GM19452 (cell line): ENCODE measurements at regions not wholly inside any gene's neighbourhood (a gene's known extent, or its start where the extent isn't known, plus 50 kb on each side); places are given as distances from the start of the nearest gene placed in this dataset.
"Not testable (repeated sequence)": the region's sequence is repeated elsewhere in the genome, so short reads cannot be mapped to it uniquely, and the experiment has no call there.

ENCODE experiments used
- ATAC-seq: cut with Tn5 transposase; IDR thresholded peaks from one replicate; pipeline ENCODE4 v1.9.1; 2021; ENCODE audit not compliant: unreplicated experiment

DNA sequence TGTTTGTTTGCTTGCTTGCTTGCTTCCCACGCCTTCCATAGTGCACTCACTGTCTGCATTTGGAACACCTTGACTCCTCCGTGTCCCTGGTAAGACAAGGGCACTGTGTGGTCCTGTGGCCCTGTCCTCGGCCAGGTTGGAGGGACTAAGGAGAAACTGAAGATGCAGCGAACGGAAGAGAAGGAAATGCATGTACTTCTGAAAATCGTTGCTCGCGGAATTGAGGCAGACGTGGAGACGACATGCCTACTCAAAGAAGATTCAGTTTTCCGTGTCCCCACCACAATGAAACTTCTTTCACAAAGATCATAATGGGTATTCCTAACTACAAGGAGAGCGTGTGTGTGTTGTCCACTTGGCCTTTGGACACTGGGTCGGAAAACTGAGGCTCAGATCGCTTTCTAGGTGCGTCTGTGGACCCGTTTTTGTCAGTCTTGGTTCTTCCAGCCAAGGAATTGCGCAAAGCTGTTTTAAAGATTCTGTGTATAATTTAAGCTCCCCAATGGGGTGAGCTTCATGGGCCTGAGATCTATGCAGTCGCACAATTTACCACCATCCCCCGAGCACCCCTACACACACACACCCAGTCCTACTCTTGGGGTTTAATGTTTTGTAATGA, 120.4 kb upstream of the ZNF184 start:
- ATAC-seq = no peak

GRCh38 chr6:27592481-27593199, 119.7 kb upstream of the ZNF184 start:
- ATAC-seq = peak; percentile 91

GRCh38 chr6:27591699-27592480, 119.0 kb upstream of the ZNF184 start:
- no peak for ATAC-seq

DNA sequence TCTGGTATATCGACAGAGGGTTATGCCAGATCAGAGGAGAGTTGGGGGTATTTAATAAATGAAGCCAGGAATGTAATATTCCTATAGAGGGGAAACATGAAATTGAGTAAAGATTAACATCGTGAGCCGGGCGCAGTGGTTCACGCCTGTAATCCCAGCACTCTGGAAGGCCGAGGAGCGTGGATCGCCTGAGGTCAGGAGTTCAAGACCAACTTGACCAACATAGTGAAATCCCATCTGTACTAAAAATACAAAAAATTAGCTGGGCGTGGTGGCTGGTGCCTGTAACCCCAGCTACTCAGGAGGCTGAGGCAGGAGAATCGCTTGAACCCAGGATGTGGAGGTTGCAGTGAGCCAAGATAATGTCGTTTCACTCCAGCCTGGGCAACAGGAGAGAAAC, 112.4 kb upstream of the ZNF184 start:
- not testable (repeated sequence) for ATAC-seq

GRCh38 chr6:27584326-27584725, 111.4 kb upstream of the ZNF184 start:
- no peak for ATAC-seq

DNA sequence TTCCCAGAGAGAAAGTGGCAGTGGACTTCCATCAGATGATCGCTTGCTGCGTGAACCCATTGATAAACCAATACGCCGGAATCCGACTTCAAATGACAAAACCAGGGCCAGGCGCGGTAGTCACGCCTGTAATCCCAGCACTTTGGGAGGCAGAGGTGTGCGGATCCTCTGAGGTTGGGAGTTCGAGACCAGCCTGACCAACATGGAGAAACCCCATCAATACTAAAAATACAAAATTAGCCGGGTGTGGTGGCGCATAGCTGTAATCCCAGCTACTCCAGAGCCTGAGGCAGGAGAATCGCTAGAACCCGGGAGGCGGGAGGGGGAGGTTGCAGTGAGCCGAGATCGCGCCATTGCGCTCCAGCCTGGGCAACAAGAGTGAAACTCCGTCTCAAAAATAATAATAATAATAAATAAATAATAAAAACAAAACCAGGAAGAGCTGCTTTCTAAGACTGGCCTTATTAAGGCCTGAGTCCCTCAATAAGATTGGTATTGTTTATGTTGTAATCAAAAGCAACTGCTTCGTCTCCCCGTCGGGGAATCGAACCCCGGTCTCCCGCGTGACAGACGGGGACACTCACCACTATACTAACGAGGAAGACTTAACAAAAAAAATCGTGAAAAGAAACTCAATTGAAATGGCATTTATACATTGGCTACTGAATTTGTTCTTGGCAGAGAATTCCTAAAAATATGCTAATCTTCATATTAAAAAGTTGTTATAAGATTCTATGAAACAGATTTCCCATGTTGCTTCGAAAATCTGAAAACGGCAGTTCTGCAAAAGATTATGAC, 110.2 kb upstream of the ZNF184 start:
- no peak for ATAC-seq

- no peak for ATAC-seq
Observed at GRCh38 chr6:27579973-27580372, 107.1 kb upstream of the ZNF184 start.

DNA sequence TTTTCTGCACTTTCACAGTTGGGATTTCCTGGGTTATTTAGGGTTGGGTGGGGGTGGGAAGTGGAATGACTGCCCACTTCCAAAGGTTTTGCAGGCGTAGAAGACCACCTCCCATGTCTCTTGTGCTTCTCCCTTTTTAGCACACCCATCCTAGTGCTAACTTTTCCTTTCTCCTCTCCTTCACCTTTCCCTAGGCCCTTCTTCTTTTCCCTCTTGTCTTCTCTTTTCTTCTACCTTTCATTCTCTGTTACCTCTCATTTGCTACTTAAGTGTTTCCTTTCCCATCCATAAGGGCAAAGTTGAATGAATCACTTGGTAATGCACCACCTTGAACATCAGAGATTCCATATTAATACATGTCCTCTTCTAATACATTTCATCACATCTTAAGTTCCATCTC, 105.0 kb upstream of the ZNF184 start:
- ATAC-seq = no peak

DNA sequence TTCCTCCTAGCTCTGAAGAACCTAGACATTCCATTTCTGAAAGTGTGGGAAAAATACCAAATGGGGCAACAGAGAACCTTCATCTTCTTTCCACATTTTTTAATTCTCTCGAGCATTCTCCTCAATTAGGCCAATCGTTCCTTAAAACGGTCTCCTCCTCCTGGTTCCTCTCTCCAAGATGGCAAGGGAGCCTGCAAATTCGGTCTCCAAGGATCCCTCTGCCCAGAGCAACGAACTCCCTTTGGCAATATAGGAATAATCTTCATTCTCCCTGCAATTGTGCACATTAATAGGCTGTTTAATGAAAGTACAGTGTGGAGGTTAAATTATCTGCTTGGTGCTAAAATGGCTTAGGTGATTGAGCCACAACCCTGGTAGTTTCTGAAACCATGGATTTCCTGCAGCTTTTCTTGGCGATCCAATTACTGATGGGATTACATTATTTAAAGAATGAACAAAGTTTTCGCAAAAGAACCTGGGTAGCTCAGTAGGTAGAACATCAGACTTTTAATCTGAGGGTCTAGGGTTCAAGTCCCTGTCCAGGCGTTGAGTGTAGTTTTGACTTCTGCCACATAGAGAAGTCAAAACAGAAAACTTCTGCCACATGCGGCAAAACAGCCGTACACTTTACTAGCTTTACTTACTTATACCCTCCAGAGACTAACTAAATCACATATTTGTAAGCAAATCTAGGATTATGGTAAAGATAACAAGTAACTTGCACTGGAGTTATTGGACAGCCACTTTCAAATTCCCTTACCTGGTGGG, 102.9 kb upstream of the ZNF184 start:
- ATAC-seq = no peak

GRCh38 chr6:27568226-27568897, 95.5 kb upstream of the ZNF184 start:
- no peak for ATAC-seq

DNA sequence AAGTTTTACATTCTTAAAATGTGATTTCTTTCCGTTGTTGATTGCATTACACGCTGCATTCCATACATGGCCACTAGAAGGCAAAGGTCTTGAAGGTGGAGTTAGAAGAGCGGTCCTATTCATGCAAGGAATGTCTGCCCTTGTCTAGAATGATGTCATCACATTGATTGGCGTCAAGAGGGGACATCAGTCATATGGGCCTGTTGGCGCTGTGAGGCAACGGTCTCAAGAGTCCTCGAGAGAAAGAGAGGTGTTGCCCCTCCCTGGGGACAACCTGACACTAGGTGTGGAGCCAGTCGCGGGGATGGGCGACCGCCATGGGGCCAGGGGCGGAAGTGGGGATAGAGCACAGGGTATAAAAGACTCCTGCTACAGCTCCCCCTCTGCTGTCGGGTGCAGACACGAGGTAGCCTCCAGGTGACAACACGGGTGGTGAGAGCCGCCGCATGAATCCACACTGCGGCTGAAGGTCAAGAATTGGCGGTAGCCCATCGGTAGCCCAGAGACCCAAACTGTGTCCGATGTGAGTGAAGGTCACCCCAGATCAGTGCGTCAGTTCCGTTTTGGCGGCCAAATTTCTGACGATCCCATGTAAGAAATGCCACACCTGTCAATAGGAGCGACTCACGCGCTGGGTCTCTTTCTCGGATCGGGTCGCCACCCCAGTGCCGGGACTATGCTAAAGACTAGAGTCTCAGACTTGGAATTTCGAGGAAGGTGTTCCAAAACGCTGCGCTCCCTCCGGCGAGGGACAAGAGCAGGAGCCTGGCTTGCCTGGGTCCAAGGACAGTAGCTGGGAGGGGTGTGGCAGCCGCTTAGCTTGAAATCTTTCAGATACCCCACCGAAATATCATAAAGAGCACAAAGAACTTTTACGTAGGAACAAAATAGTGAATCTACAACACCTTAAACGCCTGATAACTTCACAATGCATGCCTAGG, 93.2 kb upstream of the ZNF184 start:
- no peak for ATAC-seq

DNA sequence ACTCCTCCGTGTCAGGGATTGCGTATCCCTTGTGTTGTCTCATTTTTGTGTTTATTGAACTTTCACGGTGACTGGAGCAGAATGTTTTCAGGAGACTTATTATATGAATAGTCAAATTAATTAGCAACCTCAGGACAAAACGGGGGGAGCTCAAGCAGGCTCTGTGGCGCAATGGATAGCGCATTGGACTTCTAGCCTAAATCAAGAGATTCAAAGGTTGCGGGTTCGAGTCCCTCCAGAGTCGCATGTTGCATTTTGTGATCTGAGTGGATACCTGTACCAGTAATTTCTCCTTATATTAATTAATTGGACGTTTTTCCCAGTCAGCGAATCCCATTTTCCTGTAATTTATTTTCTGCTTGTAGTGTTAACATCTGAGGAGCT, 89.1 kb upstream of the ZNF184 start:
- ATAC-seq = no peak

DNA sequence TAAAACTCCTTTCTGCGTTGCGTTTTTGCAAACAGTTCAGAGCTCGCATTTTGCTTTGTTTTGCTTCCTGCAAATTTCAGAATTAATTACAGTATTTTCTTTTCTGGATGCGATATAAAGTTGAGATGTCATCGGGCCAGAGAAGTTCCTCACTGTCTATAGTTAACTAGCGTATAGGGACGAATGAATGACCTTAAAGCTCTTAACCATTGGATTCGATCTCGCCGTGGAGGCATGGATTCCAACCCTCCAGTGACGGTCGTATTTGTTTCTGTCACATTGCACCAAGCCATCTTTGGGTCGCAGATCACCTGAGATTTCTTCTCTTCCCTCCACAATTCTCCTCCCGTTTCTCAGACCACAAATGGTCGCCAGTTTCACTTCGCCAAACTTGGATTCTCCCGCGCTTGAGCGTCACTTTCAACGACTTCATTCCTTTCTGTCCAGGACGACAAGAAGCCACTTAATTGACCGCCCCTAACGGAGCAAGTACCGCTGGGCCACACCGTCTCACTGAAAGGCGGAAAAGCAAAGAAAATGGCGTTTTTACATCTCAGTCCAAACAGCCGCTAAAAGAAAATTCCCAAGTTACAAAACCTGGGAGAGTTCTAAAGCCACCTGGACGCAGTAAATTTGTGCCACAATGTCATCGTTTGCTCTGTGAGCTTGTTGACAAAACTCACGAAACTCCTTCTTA, 85.3 kb upstream of the ZNF184 start:
- no peak for ATAC-seq

- no peak for ATAC-seq
Observed at GRCh38 chr6:27556406-27556805, 83.5 kb upstream of the ZNF184 start.

DNA sequence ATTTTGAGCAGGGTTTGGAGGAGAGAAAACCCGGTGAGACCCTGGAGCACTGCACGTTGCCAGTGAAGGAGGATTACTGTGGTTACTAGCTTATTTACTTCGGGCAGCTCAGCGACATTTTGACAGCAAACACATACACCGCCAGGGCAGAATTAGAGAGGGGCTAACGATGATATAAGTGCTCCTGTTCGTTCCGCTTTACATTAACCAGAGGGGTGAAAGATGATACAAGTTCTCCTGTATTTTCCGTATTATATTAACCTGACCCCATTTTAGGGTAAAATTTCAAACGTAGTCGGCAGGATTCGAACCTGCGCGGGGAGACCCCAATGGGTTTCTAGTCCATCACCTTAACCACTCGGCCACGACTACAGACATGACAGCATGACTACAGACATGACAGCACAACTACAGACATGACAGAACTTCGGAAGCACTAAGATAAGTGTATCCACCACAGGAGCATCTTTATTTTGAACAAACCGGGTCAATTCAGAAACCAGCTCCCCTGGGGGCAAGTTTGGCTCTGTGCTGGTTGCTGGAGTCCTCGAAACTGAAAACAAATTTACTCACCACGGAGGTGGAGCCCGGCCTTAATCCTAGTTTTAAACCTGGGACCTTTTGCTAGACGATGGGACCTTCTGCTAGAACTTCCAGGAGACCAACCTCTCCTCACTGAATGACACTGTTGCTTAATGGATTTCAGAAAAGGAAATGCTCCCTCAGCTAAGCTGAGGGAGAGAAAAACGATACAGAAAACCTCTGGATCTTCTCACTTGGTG, 80.4 kb upstream of the ZNF184 start:
- no peak for ATAC-seq

GRCh38 chr6:27551607-27552006, 78.7 kb upstream of the ZNF184 start:
- ATAC-seq = no peak

- no peak for ATAC-seq
Observed at GRCh38 chr6:27550692-27551091, 77.8 kb upstream of the ZNF184 start.

DNA sequence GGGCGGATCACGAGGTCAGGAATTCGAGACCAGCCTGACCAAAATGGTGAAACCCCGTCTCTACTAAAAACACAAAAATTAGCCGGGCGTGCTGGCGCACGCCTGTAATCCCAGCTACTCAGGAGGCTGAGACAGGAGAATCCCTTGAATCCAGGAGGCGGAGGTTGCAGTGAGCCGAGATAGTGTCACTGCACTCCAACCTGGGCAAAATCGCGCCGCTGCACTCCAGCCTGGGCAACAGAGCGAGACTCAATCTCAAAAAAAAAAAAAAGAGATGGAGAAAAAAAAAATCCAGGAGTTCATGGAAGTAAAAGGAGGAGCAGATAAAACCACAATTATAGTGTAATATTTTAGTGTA, 76.3 kb upstream of the ZNF184 start:
- ATAC-seq = not testable (repeated sequence)
